NCI-H82 treated with DMSO at 0.1 percent for 48 hours (cell line): ENCODE measurements at regions not wholly inside any gene's neighbourhood (a gene's known extent, or its start where the extent isn't known, plus 50 kb on each side); places are given as distances from the start of the nearest gene placed in this dataset.
A peak's percentile ranks its signal among the peaks of the same experiment; 100 is the strongest.

ENCODE experiments used
- DNase-seq: peaks from one replicate; lab custom pipeline; 2025; ENCODE audit not compliant: unreplicated experiment; lab: John Stamatoyannopoulos, UW

- DNase-seq: no peak
Observed at GRCh38 chr7:34269084-34269483, 363.7 kb downstream of the BMPER start.

- no peak for DNase-seq
Observed at GRCh38 chr7:34275624-34276023, 370.3 kb downstream of the BMPER start.

- DNase-seq: no peak
Observed at GRCh38 chr7:34277016-34277802, 371.9 kb downstream of the BMPER start.

- no peak for DNase-seq
Observed at GRCh38 chr7:34277803-34278199, 372.5 kb downstream of the BMPER start.

GRCh38 chr7:34281260-34281659 is 375.9 kb downstream of the BMPER start:
- DNase-seq: no peak

GRCh38 chr7:34282271-34282670 is 375.7 kb upstream of the NPSR1 start:
- DNase-seq: no peak

- no peak for DNase-seq
Observed at GRCh38 chr7:34296663-34297062, 361.4 kb upstream of the NPSR1 start.

GRCh38 chr7:34298492-34299013 is 359.5 kb upstream of the NPSR1 start:
- DNase-seq: no peak

GRCh38 chr7:34299066-34299465 is 359.0 kb upstream of the NPSR1 start:
- DNase-seq: no peak

- no peak for DNase-seq
Observed at GRCh38 chr7:34307540-34307939, 350.5 kb upstream of the NPSR1 start.

- no peak for DNase-seq
Observed at GRCh38 chr7:34308595-34308994, 349.4 kb upstream of the NPSR1 start.

GRCh38 chr7:34309116-34309515 is 348.9 kb upstream of the NPSR1 start:
- DNase-seq: no peak

GRCh38 chr7:34309584-34309983 is 348.4 kb upstream of the NPSR1 start:
- DNase-seq: no peak

GRCh38 chr7:34311591-34311990 is 346.4 kb upstream of the NPSR1 start:
- DNase-seq: no peak

- DNase-seq: no peak
Observed at GRCh38 chr7:34312624-34313023, 345.4 kb upstream of the NPSR1 start.

GRCh38 chr7:34313289-34313688 is 344.7 kb upstream of the NPSR1 start:
- no peak for DNase-seq

- no peak for DNase-seq
Observed at GRCh38 chr7:34315032-34315431, 343.0 kb upstream of the NPSR1 start.

- DNase-seq: no peak
Observed at GRCh38 chr7:34317039-34317438, 341.0 kb upstream of the NPSR1 start.

- no peak for DNase-seq
Observed at GRCh38 chr7:34320412-34320811, 337.6 kb upstream of the NPSR1 start.

- DNase-seq: peak; percentile 60
Observed at GRCh38 chr7:34320926-34321661, 336.9 kb upstream of the NPSR1 start.

GRCh38 chr7:34322841-34323240 is 335.2 kb upstream of the NPSR1 start:
- no peak for DNase-seq

- DNase-seq: peak; percentile 79
Observed at GRCh38 chr7:34327681-34328080, 330.3 kb upstream of the NPSR1 start.
